A673 (cell line): ENCODE measurements at regions not wholly inside any gene's neighbourhood (a gene's known extent, or its start where the extent isn't known, plus 50 kb on each side); places are given as distances from the start of the nearest gene placed in this dataset.

ENCODE experiments used
- EZH2 ChIP-seq: fragments of 200-600 bp; sonication (generic); IDR thresholded peaks from 2 replicates; pipeline ENCODE4 v1.6.1; 2017; ENCODE audit warnings: borderline replicate concordance, low read depth, mild to moderate bottlenecking, mixed read lengths, antibody characterized with exemption, low read length; ENCODE audit not compliant: poor library complexity, severe bottlenecking
- TF ChIP-seq, protein P1 (sequence below): fragments of 300-800, 200-600 bp; sonication (generic); conservative IDR thresholded peaks from 2 replicates; pipeline ENCODE4 v1.5.1; 2017; ENCODE audit warnings: low read depth, mild to moderate bottlenecking, antibody characterized with exemption, low read length, moderate library complexity, mixed read lengths

DNA sequence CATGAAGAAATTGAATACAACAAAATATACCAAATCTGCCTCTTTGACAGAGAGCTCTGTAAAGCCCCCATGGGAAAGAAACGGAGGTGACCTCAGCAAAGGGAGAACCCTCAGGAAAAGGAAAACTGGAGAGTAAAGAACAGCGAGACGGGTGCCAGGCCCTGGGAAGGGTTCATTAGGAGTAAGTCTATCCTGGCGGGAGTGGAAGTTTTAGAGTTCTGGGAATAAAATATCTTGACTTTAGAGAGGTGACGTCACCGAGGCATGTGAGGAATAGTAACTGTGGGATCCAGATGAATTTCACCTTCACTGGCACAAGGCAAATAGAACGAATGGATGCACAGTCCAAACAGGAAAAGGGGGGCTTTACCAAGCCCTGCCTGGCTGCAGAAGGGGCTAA is 362.8 kb upstream of the IGFBP3 start:
- TF ChIP-seq, protein P1, sequence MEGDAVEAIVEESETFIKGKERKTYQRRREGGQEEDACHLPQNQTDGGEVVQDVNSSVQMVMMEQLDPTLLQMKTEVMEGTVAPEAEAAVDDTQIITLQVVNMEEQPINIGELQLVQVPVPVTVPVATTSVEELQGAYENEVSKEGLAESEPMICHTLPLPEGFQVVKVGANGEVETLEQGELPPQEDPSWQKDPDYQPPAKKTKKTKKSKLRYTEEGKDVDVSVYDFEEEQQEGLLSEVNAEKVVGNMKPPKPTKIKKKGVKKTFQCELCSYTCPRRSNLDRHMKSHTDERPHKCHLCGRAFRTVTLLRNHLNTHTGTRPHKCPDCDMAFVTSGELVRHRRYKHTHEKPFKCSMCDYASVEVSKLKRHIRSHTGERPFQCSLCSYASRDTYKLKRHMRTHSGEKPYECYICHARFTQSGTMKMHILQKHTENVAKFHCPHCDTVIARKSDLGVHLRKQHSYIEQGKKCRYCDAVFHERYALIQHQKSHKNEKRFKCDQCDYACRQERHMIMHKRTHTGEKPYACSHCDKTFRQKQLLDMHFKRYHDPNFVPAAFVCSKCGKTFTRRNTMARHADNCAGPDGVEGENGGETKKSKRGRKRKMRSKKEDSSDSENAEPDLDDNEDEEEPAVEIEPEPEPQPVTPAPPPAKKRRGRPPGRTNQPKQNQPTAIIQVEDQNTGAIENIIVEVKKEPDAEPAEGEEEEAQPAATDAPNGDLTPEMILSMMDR = no peak
- no peak for TF ChIP-seq EZH2
